Endothelial cell of umbilical vein (primary cell): ENCODE measurements at regions not wholly inside any gene's neighbourhood (a gene's known extent, or its start where the extent isn't known, plus 50 kb on each side); places are given as distances from the start of the nearest gene placed in this dataset.

Experiments used
- BruUV-seq: library from RNA; stranded (reverse); fragments of 400-500 nt; replicated peaks from 2 replicates; lab custom pipeline; 2021; lab: Mats Ljungman, UMichigan
- CTCF ChIA-PET: fragments of 300-600, 350-600 bp; sonication (Branson Sonifier 250); formaldehyde crosslinking; loops from one replicate; lab custom pipeline; 2021; ENCODE audit warnings: antibody characterized with exemption, inconsistent platforms; lab: Charles Lee
- POLR2A ChIA-PET: fragments of 300-600, 350-600 bp; sonication (Branson Sonifier 250); formaldehyde crosslinking; loops from one replicate; lab custom pipeline; 2021; ENCODE audit warnings: antibody characterized with exemption, inconsistent platforms; lab: Charles Lee
- DNase-seq: peaks from one replicate; pipeline ENCODE4 v3.0.0-alpha.2; 2011; ENCODE audit warnings: low read depth, low spot score
- FAIRE-seq: peaks from 2 replicates; lab custom pipeline; 2011; peaks lifted over from hg19 to GRCh38; lab: Jason Lieb, UNC
- H2AFZ ChIP-seq: 2 replicates; pipeline ENCODE4 v1.6.0; 2012; ENCODE audit warnings: low read depth, low read length, control low read depth, inconsistent platforms
- H3K27ac ChIP-seq: 2 replicates; pipeline ENCODE4 v1.5.1; 2011; ENCODE audit warnings: low read depth, mild to moderate bottlenecking, control low read depth, low read length, moderate library complexity; ENCODE audit not compliant: insufficient read depth
- H3K27me3 ChIP-seq, 2 experiments: 2 replicates each; pipeline versions ENCODE4 v1.6.0 to v1.6.1; 2011; ENCODE audit warnings: low read length in 2 of 2, mixed read lengths in 1 of 2; ENCODE audit not compliant: control insufficient read depth in 2 of 2, insufficient read depth in 2 of 2
- H3K36me3 ChIP-seq, 2 experiments: 2 replicates in 1 of 2; 3 replicates in 1 of 2; pipeline ENCODE4 v1.5.1; 2011; ENCODE audit warnings: low read length in 2 of 2, mild to moderate bottlenecking in 1 of 2, moderate library complexity in 1 of 2; ENCODE audit not compliant: control insufficient read depth in 2 of 2, insufficient read depth in 2 of 2; ENCODE audit errors: extremely low read depth in 1 of 2
- H3K4me1 ChIP-seq: 3 replicates; pipeline ENCODE4 v1.5.1; 2011; ENCODE audit warnings: mild to moderate bottlenecking, low read length; ENCODE audit not compliant: control insufficient read depth, insufficient read depth; ENCODE audit errors: extremely low read depth
- H3K4me2 ChIP-seq: 2 replicates; pipeline ENCODE4 v1.6.1; 2011; ENCODE audit warnings: low read length, control low read depth, mixed read lengths; ENCODE audit not compliant: insufficient read depth
- H3K4me3 ChIP-seq, 3 experiments: fragments of 200-600 bp in 1 of 3; sonication (generic), shearing (Covaris generic) in 1 of 3; replicated peaks in 1 of 3; 2 replicates each; pipeline ENCODE4 v1.5.1; 2011 to 2016; ENCODE audit warnings: control low read depth in 3 of 3, low read length in 3 of 3, mild to moderate bottlenecking in 2 of 3, inconsistent platforms in 1 of 3, low read depth in 1 of 3, moderate library complexity in 1 of 3; ENCODE audit not compliant: insufficient read depth in 1 of 3
- H3K79me2 ChIP-seq: 2 replicates; pipeline ENCODE4 v1.6.0; 2012; ENCODE audit warnings: low read length, inconsistent platforms; ENCODE audit not compliant: control insufficient read depth, insufficient read depth
- H3K9ac ChIP-seq: replicated peaks from 2 replicates; pipeline ENCODE3; 2011; ENCODE audit warnings: low read length, control low read depth; ENCODE audit not compliant: insufficient read depth; ENCODE audit errors: extremely low read depth
- H3K9me1 ChIP-seq: replicated peaks from 3 replicates; pipeline ENCODE4 v1.6.0; 2011; ENCODE audit warnings: mild to moderate bottlenecking, low read length; ENCODE audit not compliant: control insufficient read depth, insufficient read depth; ENCODE audit errors: extremely low read depth
- H3K9me3 ChIP-seq: replicated peaks from 2 replicates; pipeline ENCODE4 v1.5.1; 2012; ENCODE audit warnings: low read length, inconsistent platforms; ENCODE audit not compliant: control insufficient read depth, insufficient read depth
- H4K20me1 ChIP-seq: replicated peaks from 2 replicates; pipeline ENCODE3; 2011; ENCODE audit warnings: mild to moderate bottlenecking, low read length; ENCODE audit not compliant: control insufficient read depth, insufficient read depth; ENCODE audit errors: extremely low read depth
- EZH2 ChIP-seq: IDR thresholded peaks from 2 replicates; pipeline ENCODE4 v1.6.1; 2012; ENCODE audit warnings: borderline replicate concordance, low read depth, mild to moderate bottlenecking, moderate library complexity, low read length, inconsistent platforms; ENCODE audit not compliant: severe bottlenecking
- FOS ChIP-seq: IDR thresholded peaks from 2 replicates; pipeline ENCODE4 v1.6.1; 2011; ENCODE audit warnings: mild to moderate bottlenecking, low read length, moderate library complexity, borderline replicate concordance; ENCODE audit not compliant: insufficient read depth
- GATA2 ChIP-seq: IDR thresholded peaks from 2 replicates; pipeline ENCODE4 v1.7.0; 2011; ENCODE audit warnings: low read depth, mild to moderate bottlenecking, moderate library complexity, mixed read lengths, low read length; ENCODE audit not compliant: insufficient read length, insufficient read depth
- JUN ChIP-seq: IDR thresholded peaks from 2 replicates; pipeline ENCODE4 v1.6.1; 2011; ENCODE audit warnings: borderline replicate concordance, low read depth; ENCODE audit not compliant: insufficient read length, insufficient read depth
- MYC ChIP-seq: IDR thresholded peaks from one replicate; pipeline ENCODE4 v1.6.1; 2011; ENCODE audit warnings: mild to moderate bottlenecking, low read depth, low read length
- POLR2A ChIP-seq: IDR thresholded peaks from 2 replicates; pipeline ENCODE4 v1.6.1; 2012; ENCODE audit warnings: low read depth, mild to moderate bottlenecking, control low read depth, low read length
- POLR2AphosphoS5 ChIP-seq: IDR thresholded peaks from 2 replicates; pipeline ENCODE4 v1.6.1; 2012; ENCODE audit warnings: low read depth, mild to moderate bottlenecking, control low read depth, low read length, moderate library complexity; ENCODE audit not compliant: insufficient read depth
- dilution Hi-C: fragments of 300-500 bp; cut with MboI; formaldehyde crosslinking; loops from one replicate; pipeline ENCODE4 v1.15.0; 2019; ENCODE audit warnings: low sequenced_read_pairs; ENCODE audit not compliant: extremely low pct_ligation_motif_present
- intact Hi-C: fragments of 100-400 bp; cut with micrococcal nuclease; formaldehyde crosslinking; loops from one replicate; pipeline ENCODE4 v1.10.0; 2022
- TF ChIP-seq, protein P1 (sequence below): IDR thresholded peaks from 2 replicates; pipeline ENCODE4 v1.6.1; 2011; ENCODE audit not compliant: insufficient read depth, insufficient read length
- TF ChIP-seq, protein P2 (sequence below), 2 donors: IDR thresholded peaks; 1 replicate in 1 of 2; 2 replicates in 1 of 2; pipeline ENCODE4 v1.5.1; 2011; ENCODE audit warnings: low read length in 2 of 2, mild to moderate bottlenecking in 2 of 2, moderate library complexity in 2 of 2, control low read depth in 1 of 2, inconsistent platforms in 1 of 2, low read depth in 1 of 2; ENCODE audit not compliant: insufficient read depth in 1 of 2; ENCODE audit errors: extremely low read depth in 1 of 2

DNA sequence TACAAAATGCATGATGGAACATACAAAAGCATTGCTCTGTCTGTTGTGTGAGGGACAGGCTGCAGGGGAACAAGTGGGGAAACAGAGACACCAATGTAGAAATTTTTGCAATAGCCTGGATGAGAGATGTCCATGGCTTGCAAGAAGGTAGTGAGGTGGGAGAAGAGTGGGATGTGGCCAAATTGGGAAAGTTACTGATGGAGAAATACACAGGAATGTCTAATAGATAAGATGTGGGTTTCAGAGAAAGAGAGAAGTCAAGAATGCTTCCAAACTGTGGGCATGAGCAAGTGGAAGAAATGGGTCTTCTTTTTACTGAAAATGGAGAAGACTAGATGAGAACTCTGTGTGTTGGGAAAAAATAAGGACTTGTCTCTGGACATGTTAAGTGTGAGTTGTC is 592.7 kb downstream of the TNS3 start:
- DNase-seq (no peak), FAIRE-seq (no peak)
- no TSS peak for BruUV-seq
- Histone ChIP-seq H2AFZ (no peak overlapping the region), H3K9ac (no peak overlapping the region), H3K9me1 (no peaks in the 10 kb centered on the region), H3K27me3 (peaks cover 0 to 2% of the 10 kb centered on the region in 2 experiments), H3K4me2 (no peak overlapping the region), H3K79me2 (no peaks in the 10 kb centered on the region), H3K27ac (no peak overlapping the region), H4K20me1 (no peaks in the 10 kb centered on the region), H3K4me3 (no peak overlapping the region), H3K4me1 (no peaks in the 10 kb centered on the region), H3K36me3 (no peaks in the 10 kb centered on the region), H3K9me3 (no peaks in the 10 kb centered on the region)
- intact Hi-C loops: no loop called here
- dilution Hi-C loops: no loop called here
- no peak for TF ChIP-seq GATA2
- no peak for TF ChIP-seq JUN
- ChIA-PET POLR2A (no interaction called here), CTCF (interaction anchor here (1.5 kb wide), 1 partner anchor 82 kb away, joined by 3 read pairs; no protein-coding TSS in a partner anchor)

DNA sequence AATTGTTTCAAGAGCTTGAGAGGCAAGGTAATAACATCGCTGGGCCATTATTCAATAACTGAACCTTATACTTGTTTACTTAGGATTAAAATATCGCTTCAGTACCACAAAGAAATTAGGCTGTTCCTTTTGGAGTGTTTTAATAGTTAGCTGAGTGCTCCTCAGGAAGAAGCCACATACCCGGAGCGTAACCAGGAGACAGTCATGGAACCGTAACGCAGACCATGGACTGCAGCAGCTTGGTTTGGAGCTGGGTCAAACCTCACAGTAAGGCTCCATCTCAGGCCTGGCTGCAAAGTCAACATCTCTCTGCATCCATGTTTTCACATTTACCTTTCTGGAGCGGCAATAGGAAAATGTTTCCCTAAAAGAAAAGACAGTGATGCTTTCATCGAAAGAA is 599.0 kb downstream of the TNS3 start:
- H3K4me3 ChIP-seq: no peak overlapping the region
- BruUV-seq: no TSS peak
- DNase-seq (no peak), FAIRE-seq (no peak)
- H3K36me3 ChIP-seq: no peaks in the 10 kb centered on the region
- no peaks in the 10 kb centered on the region for H3K9me1 ChIP-seq
- TF ChIP-seq POLR2AphosphoS5: no peak
- TF ChIP-seq, protein P1, sequence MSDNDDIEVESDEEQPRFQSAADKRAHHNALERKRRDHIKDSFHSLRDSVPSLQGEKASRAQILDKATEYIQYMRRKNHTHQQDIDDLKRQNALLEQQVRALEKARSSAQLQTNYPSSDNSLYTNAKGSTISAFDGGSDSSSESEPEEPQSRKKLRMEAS: no peak
- TF ChIP-seq POLR2A: no peak
- TF ChIP-seq MYC: no peak
- TF ChIP-seq JUN: no peak
- no peak for TF ChIP-seq GATA2
- TF ChIP-seq FOS: no peak
- TF ChIP-seq, protein P2, sequence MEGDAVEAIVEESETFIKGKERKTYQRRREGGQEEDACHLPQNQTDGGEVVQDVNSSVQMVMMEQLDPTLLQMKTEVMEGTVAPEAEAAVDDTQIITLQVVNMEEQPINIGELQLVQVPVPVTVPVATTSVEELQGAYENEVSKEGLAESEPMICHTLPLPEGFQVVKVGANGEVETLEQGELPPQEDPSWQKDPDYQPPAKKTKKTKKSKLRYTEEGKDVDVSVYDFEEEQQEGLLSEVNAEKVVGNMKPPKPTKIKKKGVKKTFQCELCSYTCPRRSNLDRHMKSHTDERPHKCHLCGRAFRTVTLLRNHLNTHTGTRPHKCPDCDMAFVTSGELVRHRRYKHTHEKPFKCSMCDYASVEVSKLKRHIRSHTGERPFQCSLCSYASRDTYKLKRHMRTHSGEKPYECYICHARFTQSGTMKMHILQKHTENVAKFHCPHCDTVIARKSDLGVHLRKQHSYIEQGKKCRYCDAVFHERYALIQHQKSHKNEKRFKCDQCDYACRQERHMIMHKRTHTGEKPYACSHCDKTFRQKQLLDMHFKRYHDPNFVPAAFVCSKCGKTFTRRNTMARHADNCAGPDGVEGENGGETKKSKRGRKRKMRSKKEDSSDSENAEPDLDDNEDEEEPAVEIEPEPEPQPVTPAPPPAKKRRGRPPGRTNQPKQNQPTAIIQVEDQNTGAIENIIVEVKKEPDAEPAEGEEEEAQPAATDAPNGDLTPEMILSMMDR (IDR thresholded peaks at IDR 0.05; ENCODE audit: extremely low read depth in 1 of 2, insufficient read depth in 1 of 2, low read depth in 1 of 2, low read length in 2 of 2): no peak
- no peak for TF ChIP-seq EZH2
- no peaks in the 10 kb centered on the region for H3K9me3 ChIP-seq
- POLR2A ChIA-PET: no interaction called here
- H2AFZ ChIP-seq: no peak overlapping the region
- no peak overlapping the region for H3K9ac ChIP-seq
- CTCF ChIA-PET: no interaction called here
- no peaks in the 10 kb centered on the region for H3K79me2 ChIP-seq
- no peak overlapping the region for H3K4me2 ChIP-seq
- no peaks in the 10 kb centered on the region for H4K20me1 ChIP-seq
- no peak overlapping the region for H3K27ac ChIP-seq
- dilution Hi-C loops (no loop called here), intact Hi-C loops (no loop called here)
- no peaks in the 10 kb centered on the region for H3K27me3 ChIP-seq
- H3K4me1 ChIP-seq: no peaks in the 10 kb centered on the region
